ENCODE measurements at regions not wholly inside any gene's neighbourhood (a gene's known extent, or its start where the extent isn't known, plus 50 kb on each side); places are given as distances from the start of the nearest gene placed in this dataset.
A peak's percentile ranks its signal among the peaks of the same experiment; 100 is the strongest.

- FAIRE-seq = no peak
These were observed 321.3 kb upstream of the TFPI start for GRCh38 chr2:187875261-187876141.

- no peak for FAIRE-seq
These were observed 322.3 kb upstream of the TFPI start for GRCh38 chr2:187876554-187876953.

- FAIRE-seq = no peak
These were observed 323.2 kb upstream of the TFPI start for GRCh38 chr2:187877391-187877790.

GRCh38 chr2:187878112-187878511 lies 323.9 kb upstream of the TFPI start:
- FAIRE-seq = no peak

GRCh38 chr2:187879491-187879890 lies 325.3 kb upstream of the TFPI start:
- FAIRE-seq = no peak

GRCh38 chr2:187884003-187884402 lies 329.8 kb upstream of the TFPI start:
- no peak for FAIRE-seq

GRCh38 chr2:187890690-187891089 lies 336.5 kb upstream of the TFPI start:
- no peak for FAIRE-seq

- no peak for FAIRE-seq
These were observed 345.8 kb upstream of the TFPI start for GRCh38 chr2:187900021-187900420.

GRCh38 chr2:187906021-187906420 lies 351.8 kb upstream of the TFPI start:
- no peak for FAIRE-seq

GRCh38 chr2:187910922-187911321 lies 356.7 kb upstream of the TFPI start:
- FAIRE-seq = peak; percentile 99

- FAIRE-seq = peak; percentile 56
These were observed 358.7 kb upstream of the TFPI start for GRCh38 chr2:187912950-187913349.

- no peak for FAIRE-seq
These were observed 361.6 kb upstream of the TFPI start for GRCh38 chr2:187915810-187916209.

- FAIRE-seq = no peak
These were observed 362.6 kb upstream of the TFPI start for GRCh38 chr2:187916799-187917198.

- FAIRE-seq = no peak
These were observed 363.3 kb upstream of the TFPI start for GRCh38 chr2:187917535-187917934.

- no peak for FAIRE-seq
These were observed 365.0 kb upstream of the TFPI start for GRCh38 chr2:187918996-187919821.

- FAIRE-seq = no peak
These were observed 366.3 kb upstream of the TFPI start for GRCh38 chr2:187920511-187920910.

- FAIRE-seq = no peak
These were observed 368.6 kb upstream of the TFPI start for GRCh38 chr2:187922846-187923245.

GRCh38 chr2:187924293-187924692 lies 367.4 kb upstream of the GULP1 start:
- no peak for FAIRE-seq

- no peak for FAIRE-seq
These were observed 357.4 kb upstream of the GULP1 start for GRCh38 chr2:187934236-187934635.

GRCh38 chr2:187934692-187935091 lies 357.0 kb upstream of the GULP1 start:
- no peak for FAIRE-seq

- FAIRE-seq = no peak
These were observed 356.5 kb upstream of the GULP1 start for GRCh38 chr2:187935126-187935525.

GRCh38 chr2:187936228-187936627 lies 355.4 kb upstream of the GULP1 start:
- FAIRE-seq = no peak

GRCh38 chr2:187939180-187939579 lies 352.5 kb upstream of the GULP1 start:
- FAIRE-seq = no peak

- no peak for FAIRE-seq
These were observed 348.8 kb upstream of the GULP1 start for GRCh38 chr2:187942876-187943275.
